H1 (cell line): ENCODE measurements at regions not wholly inside any gene's neighbourhood (a gene's known extent, or its start where the extent isn't known, plus 50 kb on each side); places are given as distances from the start of the nearest gene placed in this dataset.

Experiments
- CTCF ChIA-PET: fragments of 300-600 bp; sonication (Branson Sonifier 250); formaldehyde crosslinking; loops from one replicate; lab custom pipeline; 2021; ENCODE audit not compliant: partially characterized antibody; lab: Charles Lee
- POLR2A ChIA-PET: fragments of 300-600 bp; sonication (Branson Sonifier 250); formaldehyde crosslinking; loops from one replicate; lab custom pipeline; 2021; ENCODE audit warnings: inconsistent platforms; ENCODE audit not compliant: partially characterized antibody; lab: Charles Lee
- DNase-seq, 2 experiments: peaks; one replicate each; pipeline versions ENCODE4 v3.0.0 to v3.0.0-alpha.2; 2010 to 2022; ENCODE audit warnings: low spot score in 2 of 2, low read depth in 1 of 2, mixed read lengths in 1 of 2
- FAIRE-seq: peaks from 2 replicates; lab custom pipeline; 2011; peaks lifted over from hg19 to GRCh38; lab: Jason Lieb, UNC
- H2AFZ ChIP-seq: 2 replicates; pipeline ENCODE4 v1.8.1; 2012; ENCODE audit warnings: low read length, inconsistent platforms
- H2AK5ac ChIP-seq: 2 replicates; pipeline ENCODE4 v1.6.1; 2013; ENCODE audit warnings: low read depth, low read length
- H2BK120ac ChIP-seq: replicated peaks from 2 replicates; pipeline ENCODE3; 2013; ENCODE audit warnings: low read depth, low read length, inconsistent platforms
- H2BK12ac ChIP-seq: 2 replicates; pipeline ENCODE4 v1.6.1; 2013; ENCODE audit warnings: low read depth, low read length
- H2BK15ac ChIP-seq: 2 replicates; pipeline ENCODE4 v1.6.1; 2013; ENCODE audit warnings: low read length
- H2BK20ac ChIP-seq: 2 replicates; pipeline ENCODE4 v1.6.1; 2013; ENCODE audit warnings: low read length
- H2BK5ac ChIP-seq: 2 replicates; pipeline ENCODE4 v1.6.1; 2013; ENCODE audit warnings: low read depth, low read length
- H3K14ac ChIP-seq: 2 replicates; pipeline ENCODE4 v1.6.1; 2013; ENCODE audit warnings: inconsistent platforms; ENCODE audit not compliant: insufficient read length
- H3K18ac ChIP-seq: 2 replicates; pipeline ENCODE4 v1.6.1; 2013; ENCODE audit warnings: low read length; ENCODE audit errors: extremely low read depth
- H3K23ac ChIP-seq: 2 replicates; pipeline ENCODE4 v1.6.1; 2013; ENCODE audit warnings: inconsistent platforms; ENCODE audit not compliant: insufficient read length
- H3K23me2 ChIP-seq: 2 replicates; pipeline ENCODE4 v1.6.1; 2013; ENCODE audit warnings: low read depth, low read length
- H3K27ac ChIP-seq: 2 replicates; pipeline ENCODE4 v1.6.1; 2011; ENCODE audit warnings: low read depth, low read length, inconsistent platforms
- H3K27me3 ChIP-seq, 4 experiments: replicated peaks in 1 of 4; 1 replicate in 1 of 4; 2 replicates in 3 of 4; pipeline versions ENCODE4 v1.6.1 to v1.8.1; 2011 to 2013; ENCODE audit warnings: low read length in 3 of 4, mild to moderate bottlenecking in 3 of 4, inconsistent platforms in 2 of 4, mixed read lengths in 2 of 4, moderate library complexity in 1 of 4; ENCODE audit not compliant: control insufficient read depth in 3 of 4, insufficient read depth in 3 of 4; ENCODE audit errors: extremely low read depth in 1 of 4
- H3K36me3 ChIP-seq, 4 experiments: 2 replicates each; pipeline versions ENCODE4 v1.6.1 to v1.8.1; 2011 to 2013; ENCODE audit warnings: mild to moderate bottlenecking in 4 of 4, low read length in 3 of 4, moderate library complexity in 2 of 4, control low read depth in 1 of 4, inconsistent platforms in 1 of 4; ENCODE audit not compliant: insufficient read depth in 4 of 4, control insufficient read depth in 2 of 4
- H3K4ac ChIP-seq: replicated peaks from 2 replicates; pipeline ENCODE3; 2013; ENCODE audit warnings: low read length, low read depth, mixed read lengths, inconsistent platforms; ENCODE audit not compliant: insufficient read length
- H3K4me1 ChIP-seq, 4 experiments: replicated peaks in 1 of 4; 1 replicate in 1 of 4; 2 replicates in 3 of 4; pipeline versions ENCODE4 v1.6.1 to v1.8.1; 2011 to 2013; ENCODE audit warnings: low read length in 3 of 4, inconsistent platforms in 2 of 4, mixed read lengths in 1 of 4; ENCODE audit not compliant: insufficient read depth in 4 of 4, control insufficient read depth in 3 of 4
- H3K4me2 ChIP-seq, 2 experiments: 2 replicates each; pipeline versions ENCODE4 v1.6.1 to v1.8.1; 2011 to 2013; ENCODE audit warnings: low read depth in 2 of 2, low read length in 2 of 2, control low read depth in 1 of 2, inconsistent platforms in 1 of 2, mild to moderate bottlenecking in 1 of 2; ENCODE audit not compliant: insufficient read depth in 1 of 2
- H3K4me3 ChIP-seq, 4 experiments: fragments of 200-600, 300-600 bp in 1 of 4; sonication (generic), shearing (Covaris generic), sonication (Bioruptor Twin) in 1 of 4; 2 replicates each; pipeline versions ENCODE4 v1.5.1 to v1.8.1; 2011 to 2016; ENCODE audit warnings: low read length in 4 of 4, low read depth in 3 of 4, control low read depth in 2 of 4, inconsistent platforms in 2 of 4, mild to moderate bottlenecking in 2 of 4, mixed read lengths in 1 of 4, moderate library complexity in 1 of 4; ENCODE audit not compliant: insufficient read depth in 2 of 4; ENCODE audit errors: extremely low read depth in 1 of 4
- H3K56ac ChIP-seq: replicated peaks from 2 replicates; pipeline ENCODE3; 2013; ENCODE audit warnings: low read depth, mild to moderate bottlenecking, mixed read lengths, low read length, inconsistent platforms; ENCODE audit not compliant: insufficient read length
- H3K79me1 ChIP-seq: 2 replicates; pipeline ENCODE4 v1.6.1; 2013; ENCODE audit warnings: low read depth, low read length, control low read depth
- H3K79me2 ChIP-seq, 2 experiments: 2 replicates each; pipeline versions ENCODE4 v1.6.1 to v1.8.1; 2012 to 2013; ENCODE audit warnings: low read length in 2 of 2, mild to moderate bottlenecking in 2 of 2, inconsistent platforms in 1 of 2; ENCODE audit not compliant: insufficient read depth in 2 of 2, control insufficient read depth in 1 of 2
- H3K9ac ChIP-seq, 4 experiments: replicated peaks in 1 of 4; 1 replicate in 1 of 4; 2 replicates in 3 of 4; pipeline versions ENCODE4 v1.6.1 to v1.8.1; 2011 to 2013; ENCODE audit warnings: low read depth in 3 of 4, low read length in 3 of 4, control low read depth in 2 of 4, mild to moderate bottlenecking in 2 of 4, moderate library complexity in 2 of 4, inconsistent platforms in 1 of 4; ENCODE audit errors: extremely low read depth in 1 of 4
- H3K9me3 ChIP-seq, 2 experiments: 2 replicates each; pipeline versions ENCODE4 v1.6.1 to v1.8.1; 2012 to 2013; ENCODE audit warnings: mild to moderate bottlenecking in 2 of 2, moderate library complexity in 2 of 2, control low read depth in 1 of 2, inconsistent platforms in 1 of 2, low read depth in 1 of 2, low read length in 1 of 2, mixed read lengths in 1 of 2; ENCODE audit not compliant: insufficient read depth in 2 of 2
- H4K20me1 ChIP-seq, 2 experiments: replicated peaks in 1 of 2; 2 replicates each; pipeline versions ENCODE3 to v1.8.1; 2011 to 2013; ENCODE audit warnings: inconsistent platforms in 2 of 2, low read length in 2 of 2, mild to moderate bottlenecking in 1 of 2; ENCODE audit not compliant: insufficient read depth in 2 of 2, control insufficient read depth in 1 of 2
- H4K5ac ChIP-seq: 2 replicates; pipeline ENCODE4 v1.6.1; 2013; ENCODE audit warnings: low read length, low read depth, mixed read lengths, inconsistent platforms; ENCODE audit not compliant: insufficient read length
- H4K8ac ChIP-seq: 2 replicates; pipeline ENCODE4 v1.8.0; 2013; ENCODE audit warnings: mild to moderate bottlenecking, moderate library complexity, low read length, inconsistent platforms; ENCODE audit not compliant: insufficient read depth; ENCODE audit errors: extremely low read depth
- H4K91ac ChIP-seq: replicated peaks from 2 replicates; pipeline ENCODE3; 2013; ENCODE audit warnings: low read length, mixed read lengths, inconsistent platforms; ENCODE audit not compliant: insufficient read length
- CBX5 ChIP-seq: fragments of 300-800, 300-1000 bp; sonication (generic); IDR thresholded peaks from 2 replicates; pipeline ENCODE4 v1.7.1; 2016; ENCODE audit warnings: antibody characterized with exemption, low read length, low read depth
- CTBP2 ChIP-seq: IDR thresholded peaks from 2 replicates; pipeline ENCODE4 v1.7.0; 2011; ENCODE audit warnings: borderline replicate concordance, mild to moderate bottlenecking, moderate library complexity, mixed read lengths, low read length; ENCODE audit not compliant: insufficient read depth, insufficient read length
- EGR1 ChIP-seq: IDR thresholded peaks from 2 replicates; pipeline ENCODE4 v1.6.1; 2011; ENCODE audit warnings: low read depth, low read length, borderline replicate concordance
- MAFK ChIP-seq: IDR thresholded peaks from 2 replicates; pipeline ENCODE4 v1.6.1; 2012; ENCODE audit warnings: low read depth, mild to moderate bottlenecking, improper control_type of control experiment, low read length
- RAD21 ChIP-seq, 2 experiments: IDR thresholded peaks in 1 of 2; conservative IDR thresholded peaks in 1 of 2; 2 replicates each; pipeline ENCODE4 v1.6.1; 2011; ENCODE audit warnings: low read depth in 2 of 2, low read length in 2 of 2, improper control_type of control experiment in 1 of 2, inconsistent platforms in 1 of 2, mild to moderate bottlenecking in 1 of 2, moderate library complexity in 1 of 2
- SP2 ChIP-seq: IDR thresholded peaks from 2 replicates; pipeline ENCODE4 v1.6.1; 2012; ENCODE audit warnings: mild to moderate bottlenecking, low read length, inconsistent platforms
- TAF7 ChIP-seq: optimal IDR thresholded peaks from 2 replicates; pipeline ENCODE3; 2011; ENCODE audit warnings: low read depth, mild to moderate bottlenecking, inconsistent platforms, low read length, moderate library complexity, borderline replicate concordance
- WGBS, 2 experiments: shearing (Covaris generic) in 1 of 2; methylation state at CpG; one replicate each; pipeline versions ENCODE4 v1.1.6 to v1.1.7; 2013 to 2015; ENCODE audit warnings: low lambda C conversion rate in 2 of 2, mixed read lengths in 2 of 2, inconsistent platforms in 1 of 2, low coverage in 1 of 2, missing lambda C conversion rate in 1 of 2; ENCODE audit not compliant: insufficient replicate concordance in 2 of 2, insufficient coverage in 1 of 2, insufficient read length in 1 of 2; ENCODE audit errors: extremely low coverage in 1 of 2, missing lambda C conversion rate in 1 of 2; 5-methylcytosine and 5-hydroxymethylcytosine counted together
- TF ChIP-seq, protein P1 (sequence below), 3 experiments: IDR thresholded peaks; 1 replicate in 2 of 3; 2 replicates in 1 of 3; pipeline versions ENCODE4 v1.5.1 to v1.6.1; 2011; ENCODE audit warnings: low read length in 3 of 3, mild to moderate bottlenecking in 3 of 3, inconsistent platforms in 2 of 3, low read depth in 1 of 3, moderate library complexity in 1 of 3; ENCODE audit not compliant: insufficient read depth in 1 of 3; ENCODE audit errors: control extremely low read depth in 1 of 3

DNA sequence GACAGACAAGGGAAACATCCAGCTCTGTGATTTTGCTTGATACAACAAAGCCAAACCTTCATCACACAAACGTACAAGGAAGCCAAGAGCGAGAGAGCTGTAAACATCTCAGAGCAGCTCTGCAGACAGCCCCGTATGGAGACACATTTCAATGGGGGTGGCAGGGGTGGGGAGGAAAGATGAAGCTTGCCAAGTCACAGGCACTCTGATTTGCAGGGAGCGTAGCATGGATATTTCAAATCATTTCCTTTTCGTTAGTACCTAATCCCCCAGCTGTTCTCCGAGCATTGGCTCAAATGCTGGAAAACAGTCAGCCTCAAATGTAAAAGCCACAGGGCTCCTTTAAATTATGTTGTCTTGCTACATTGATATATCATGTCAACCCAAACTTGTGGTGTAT is 458.9 kb upstream of the CADM1 start:
- Histone ChIP-seq H3K9me3 (no peaks in the 10 kb centered on the region), H4K20me1 (peaks cover 3 to 8% of the 10 kb centered on the region in 2 experiments), H3K23ac (no peak overlapping the region), H2AK5ac (no peak overlapping the region), H2AFZ (no peak overlapping the region), H2BK120ac (no peak overlapping the region), H3K79me2 (no peaks in the 10 kb centered on the region), H3K4me3 (no peak overlapping the region), H3K27ac (no peak overlapping the region), H2BK12ac (no peak overlapping the region), H4K5ac (no peak overlapping the region), H3K56ac (no peak overlapping the region), H3K79me1 (no peaks in the 10 kb centered on the region), H3K4me2 (no peak overlapping the region), H2BK5ac (no peak overlapping the region), H3K9ac (no peak overlapping the region), H3K27me3 (peaks cover 1 to 22% (median 13%) of the 10 kb centered on the region in 4 experiments), H3K36me3 (no peaks in the 10 kb centered on the region), H4K91ac (no peak overlapping the region), H3K4ac (no peak overlapping the region), H3K14ac (no peak overlapping the region), H3K23me2 (no peaks in the 10 kb centered on the region; the same call in 1 of the 2 replicates), H2BK20ac (no peak overlapping the region), H3K4me1 (peaks cover 2 to 14% (median 6%) of the 10 kb centered on the region in 4 experiments), H4K8ac (no peak overlapping the region), H3K18ac (no peak overlapping the region), H2BK15ac (no peak overlapping the region)
- no peak for DNase-seq
- TF ChIP-seq CTBP2 (no peak), MAFK (no peak), CBX5 (no peak), TAF7 (no peak), SP2 (no peak), EGR1 (no peak), RAD21 (IDR thresholded peaks at IDR 0.05 in 1 of 2, conservative IDR thresholded peaks at IDR 0.05 in 1 of 2; ENCODE audit: low read depth in 2 of 2, low read length in 2 of 2) (no peak)
- TF ChIP-seq, protein P1, sequence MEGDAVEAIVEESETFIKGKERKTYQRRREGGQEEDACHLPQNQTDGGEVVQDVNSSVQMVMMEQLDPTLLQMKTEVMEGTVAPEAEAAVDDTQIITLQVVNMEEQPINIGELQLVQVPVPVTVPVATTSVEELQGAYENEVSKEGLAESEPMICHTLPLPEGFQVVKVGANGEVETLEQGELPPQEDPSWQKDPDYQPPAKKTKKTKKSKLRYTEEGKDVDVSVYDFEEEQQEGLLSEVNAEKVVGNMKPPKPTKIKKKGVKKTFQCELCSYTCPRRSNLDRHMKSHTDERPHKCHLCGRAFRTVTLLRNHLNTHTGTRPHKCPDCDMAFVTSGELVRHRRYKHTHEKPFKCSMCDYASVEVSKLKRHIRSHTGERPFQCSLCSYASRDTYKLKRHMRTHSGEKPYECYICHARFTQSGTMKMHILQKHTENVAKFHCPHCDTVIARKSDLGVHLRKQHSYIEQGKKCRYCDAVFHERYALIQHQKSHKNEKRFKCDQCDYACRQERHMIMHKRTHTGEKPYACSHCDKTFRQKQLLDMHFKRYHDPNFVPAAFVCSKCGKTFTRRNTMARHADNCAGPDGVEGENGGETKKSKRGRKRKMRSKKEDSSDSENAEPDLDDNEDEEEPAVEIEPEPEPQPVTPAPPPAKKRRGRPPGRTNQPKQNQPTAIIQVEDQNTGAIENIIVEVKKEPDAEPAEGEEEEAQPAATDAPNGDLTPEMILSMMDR (IDR thresholded peaks at IDR 0.05; ENCODE audit: control extremely low read depth in 1 of 3, insufficient read depth in 1 of 3, low read depth in 1 of 3, low read length in 3 of 3), result no peak
- FAIRE-seq, result no peak
- ChIA-PET CTCF (interaction anchor here (1.0 to 2.7 kb wide), 5 partner anchors 12 to 110 kb away, joined by 3 to 10 read pairs (median 3); no protein-coding TSS in a partner anchor), POLR2A (no interaction called here)
- 91% methylated on average over 6 of the region's 6 CpGs; no CpG with 5 or more reads in 1 of the 2 experiments for WGBS, 2 experiments
